GM19438 (cell line): ENCODE measurements at regions not wholly inside any gene's neighbourhood (a gene's known extent, or its start where the extent isn't known, plus 50 kb on each side); places are given as distances from the start of the nearest gene placed in this dataset.
A peak's percentile ranks its signal among the peaks of the same experiment; 100 is the strongest.

Source experiments
- ATAC-seq: cut with Tn5 transposase; IDR thresholded peaks from one replicate; pipeline ENCODE4 v1.9.1; 2021; ENCODE audit warnings: low read depth; ENCODE audit not compliant: unreplicated experiment

GRCh38 chr11:32161293-32161692 is 70.4 kb downstream of the RCN1 start:
- no peak for ATAC-seq

GRCh38 chr11:32162351-32162750 is 71.5 kb downstream of the RCN1 start:
- ATAC-seq: no peak

- no peak for ATAC-seq
These were observed 72.0 kb downstream of the RCN1 start for GRCh38 chr11:32162906-32163305.

- no peak for ATAC-seq
These were observed 72.7 kb downstream of the RCN1 start for GRCh38 chr11:32163557-32163956.

GRCh38 chr11:32164836-32165235 is 74.0 kb downstream of the RCN1 start:
- no peak for ATAC-seq

- no peak for ATAC-seq
These were observed 78.0 kb downstream of the RCN1 start for GRCh38 chr11:32168924-32169323.

GRCh38 chr11:32171445-32171844 is 80.6 kb downstream of the RCN1 start:
- ATAC-seq: no peak

- ATAC-seq: no peak
These were observed 81.4 kb downstream of the RCN1 start for GRCh38 chr11:32172041-32172847.

- no peak for ATAC-seq
These were observed 82.3 kb downstream of the RCN1 start for GRCh38 chr11:32172848-32173834.

GRCh38 chr11:32173977-32174376 is 83.1 kb downstream of the RCN1 start:
- ATAC-seq: no peak

- ATAC-seq: peak; percentile 82
These were observed 85.5 kb downstream of the RCN1 start for GRCh38 chr11:32176223-32176934.

GRCh38 chr11:32178692-32179091 is 87.8 kb downstream of the RCN1 start:
- no peak for ATAC-seq

- no peak for ATAC-seq
These were observed 92.6 kb downstream of the RCN1 start for GRCh38 chr11:32183512-32183911.

GRCh38 chr11:32184041-32184722 is 93.3 kb downstream of the RCN1 start:
- no peak for ATAC-seq

GRCh38 chr11:32184723-32185376 is 94.0 kb downstream of the RCN1 start:
- no peak for ATAC-seq

GRCh38 chr11:32186118-32186517 is 95.2 kb downstream of the RCN1 start:
- ATAC-seq: no peak

GRCh38 chr11:32187111-32187510 is 96.2 kb downstream of the RCN1 start:
- ATAC-seq: no peak

GRCh38 chr11:32188785-32189184 is 97.9 kb downstream of the RCN1 start:
- no peak for ATAC-seq

GRCh38 chr11:32196137-32196536 is 105.3 kb downstream of the RCN1 start:
- no peak for ATAC-seq

GRCh38 chr11:32198053-32198452 is 107.2 kb downstream of the RCN1 start:
- no peak for ATAC-seq
